Bronchial epithelial cell (primary cell): ENCODE measurements at regions not wholly inside any gene's neighbourhood (a gene's known extent, or its start where the extent isn't known, plus 50 kb on each side); places are given as distances from the start of the nearest gene placed in this dataset.
A peak's percentile ranks its signal among the peaks of the same experiment; 100 is the strongest.

Experiments
- DNase-seq: peaks from one replicate; pipeline ENCODE4 v3.0.0-alpha.2; 2010; ENCODE audit warnings: low read depth
- FAIRE-seq: peaks from 2 replicates; lab custom pipeline; 2011; peaks lifted over from hg19 to GRCh38; lab: Jason Lieb, UNC
- H3K27me3 ChIP-seq: 2 replicates; pipeline ENCODE4 v1.5.1; 2011; ENCODE audit warnings: low read length; ENCODE audit not compliant: control insufficient read depth, insufficient read depth
- H3K36me3 ChIP-seq: 2 replicates; pipeline ENCODE4 v1.5.1; 2011; ENCODE audit warnings: low read length; ENCODE audit not compliant: control insufficient read depth, insufficient read depth
- H3K4me3 ChIP-seq: 2 replicates; pipeline ENCODE4 v1.5.1; 2011; ENCODE audit warnings: mild to moderate bottlenecking, low read depth, low read length, control low read depth
- CTCF ChIP-seq: IDR thresholded peaks from 2 replicates; pipeline ENCODE4 v1.5.1; 2011; ENCODE audit warnings: mild to moderate bottlenecking, moderate library complexity, low read length, control low read depth, inconsistent platforms; ENCODE audit not compliant: insufficient read depth, severe bottlenecking

DNA sequence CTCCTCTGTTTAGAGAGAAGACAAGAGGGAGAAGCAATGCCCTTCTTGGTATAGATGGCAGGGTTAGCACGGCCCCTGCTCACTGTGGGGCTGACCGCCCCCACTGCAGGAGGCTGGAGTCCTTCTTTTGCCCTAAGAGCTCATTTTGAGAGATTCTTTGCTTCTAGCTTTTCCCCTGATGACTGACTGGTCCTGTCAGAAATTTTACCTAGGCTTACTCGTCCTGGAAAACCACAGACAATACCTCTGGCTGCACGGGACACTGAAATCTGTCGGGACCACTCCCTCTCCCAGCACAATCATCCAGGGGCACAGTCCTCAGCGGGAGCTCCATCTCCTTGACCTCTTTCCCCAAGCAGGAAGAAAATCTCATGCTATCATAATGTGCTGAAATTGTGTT is 143.0 kb upstream of the RGMA start:
- no peaks in the 10 kb centered on the region for H3K36me3 ChIP-seq
- no peaks in the 10 kb centered on the region for H3K27me3 ChIP-seq
- DNase-seq, result no peak
- no peak for TF ChIP-seq CTCF
- peak; percentile 23 for FAIRE-seq
- no peak overlapping the region for H3K4me3 ChIP-seq

DNA sequence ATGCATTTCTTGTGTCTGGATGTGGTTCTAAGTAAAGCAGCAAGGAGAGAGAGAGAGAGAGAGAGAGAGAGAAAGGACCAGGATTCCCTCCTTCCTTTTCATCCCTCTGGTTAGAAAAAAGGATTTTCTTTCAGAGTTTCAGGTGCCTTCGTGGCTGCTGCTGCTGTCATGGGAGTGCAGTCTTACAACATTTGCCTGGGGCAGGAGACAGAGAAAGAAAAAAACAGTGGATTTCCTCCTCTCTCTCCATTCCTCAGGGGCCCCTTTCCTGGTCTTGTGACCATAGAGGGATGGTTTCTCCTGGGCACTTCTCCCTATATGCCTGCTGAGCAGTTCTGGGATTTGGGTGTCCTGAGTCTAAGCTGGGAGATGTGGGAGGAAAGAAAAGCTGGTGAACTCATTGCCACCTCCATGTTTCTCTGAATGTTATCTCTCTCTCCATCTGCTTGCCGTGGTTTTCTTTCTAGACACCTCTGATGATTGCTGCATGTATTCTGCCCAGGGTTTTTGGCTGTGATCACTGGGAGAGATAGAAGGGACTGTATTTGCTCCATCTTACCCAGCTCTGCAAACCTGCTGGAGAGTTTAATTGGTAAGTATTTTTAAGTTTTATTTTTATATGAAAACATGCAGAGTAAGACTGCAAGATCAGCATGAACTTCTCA is 142.4 kb upstream of the RGMA start:
- H3K36me3 ChIP-seq, result no peaks in the 10 kb centered on the region
- DNase-seq, result no peak
- no peak for FAIRE-seq
- H3K4me3 ChIP-seq, result no peak overlapping the region
- no peak for TF ChIP-seq CTCF
- H3K27me3 ChIP-seq, result no peaks in the 10 kb centered on the region

DNA sequence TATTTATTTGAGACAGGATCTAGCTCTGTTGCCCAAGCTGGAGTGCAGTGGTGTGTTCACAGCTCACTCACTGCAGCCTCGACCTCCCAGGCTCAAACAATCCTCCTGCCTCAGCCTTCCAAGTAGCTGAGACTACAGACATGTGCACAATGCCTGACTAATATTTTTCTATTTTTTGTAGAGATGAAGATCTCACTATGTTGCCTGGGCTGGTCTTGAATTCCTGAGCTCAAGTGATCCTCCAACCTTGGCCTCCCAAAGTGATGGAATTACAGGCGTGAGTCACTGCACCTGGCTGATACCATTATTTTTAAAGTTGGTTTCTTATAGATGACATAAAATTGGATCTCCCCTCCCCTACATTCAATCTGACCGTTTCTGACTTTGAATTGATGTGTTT is 139.5 kb upstream of the RGMA start:
- Histone ChIP-seq H3K36me3 (no peaks in the 10 kb centered on the region), H3K4me3 (no peak overlapping the region), H3K27me3 (no peaks in the 10 kb centered on the region)
- no peak for TF ChIP-seq CTCF
- FAIRE-seq (no peak), DNase-seq (no peak)

DNA sequence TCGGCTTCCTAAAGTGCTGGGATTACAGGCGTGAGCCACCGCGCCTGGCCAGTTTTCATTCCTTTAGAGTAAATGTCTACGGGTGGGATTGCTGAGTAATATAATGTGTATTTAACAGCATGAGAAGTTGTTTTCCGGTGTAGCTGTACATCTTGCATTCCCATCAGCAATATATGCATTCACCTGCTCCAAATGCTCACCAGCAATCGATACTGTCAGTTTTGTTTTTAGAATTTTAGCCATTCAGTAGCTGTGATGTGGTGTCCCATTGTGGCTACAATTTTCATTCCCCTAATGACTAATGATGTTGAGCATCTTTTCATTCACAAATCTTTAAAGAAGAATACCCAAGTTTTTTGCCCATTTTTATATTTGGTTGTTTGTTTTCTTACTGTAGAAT is 134.8 kb upstream of the RGMA start:
- no peaks in the 10 kb centered on the region for H3K36me3 ChIP-seq
- no peak for TF ChIP-seq CTCF
- H3K27me3 ChIP-seq, result no peaks in the 10 kb centered on the region
- no peak overlapping the region for H3K4me3 ChIP-seq
- no peak for FAIRE-seq
- no peak for DNase-seq

DNA sequence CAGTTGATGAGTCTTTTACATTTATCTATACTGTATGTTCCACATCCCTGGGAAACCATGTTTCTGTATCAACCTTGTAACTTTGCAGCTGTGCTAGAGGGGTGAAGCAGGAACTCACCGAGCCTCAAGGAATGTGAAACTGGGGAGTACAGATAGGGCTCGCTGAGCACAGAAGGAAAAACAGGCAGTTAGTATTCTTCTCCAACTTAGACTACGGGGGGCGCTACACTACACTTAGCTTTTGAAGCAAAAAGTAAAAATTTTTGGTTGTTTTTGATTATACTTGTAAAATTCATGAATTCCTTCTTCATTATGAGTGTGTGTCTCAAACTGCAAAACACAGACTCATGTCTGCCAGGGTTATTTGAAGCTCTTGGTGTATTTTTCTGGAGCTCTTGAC is 132.7 kb upstream of the RGMA start:
- H3K4me3 ChIP-seq, result no peak overlapping the region
- DNase-seq, result no peak
- FAIRE-seq, result no peak
- TF ChIP-seq CTCF, result no peak
- H3K27me3 ChIP-seq, result no peaks in the 10 kb centered on the region
- no peaks in the 10 kb centered on the region for H3K36me3 ChIP-seq

DNA sequence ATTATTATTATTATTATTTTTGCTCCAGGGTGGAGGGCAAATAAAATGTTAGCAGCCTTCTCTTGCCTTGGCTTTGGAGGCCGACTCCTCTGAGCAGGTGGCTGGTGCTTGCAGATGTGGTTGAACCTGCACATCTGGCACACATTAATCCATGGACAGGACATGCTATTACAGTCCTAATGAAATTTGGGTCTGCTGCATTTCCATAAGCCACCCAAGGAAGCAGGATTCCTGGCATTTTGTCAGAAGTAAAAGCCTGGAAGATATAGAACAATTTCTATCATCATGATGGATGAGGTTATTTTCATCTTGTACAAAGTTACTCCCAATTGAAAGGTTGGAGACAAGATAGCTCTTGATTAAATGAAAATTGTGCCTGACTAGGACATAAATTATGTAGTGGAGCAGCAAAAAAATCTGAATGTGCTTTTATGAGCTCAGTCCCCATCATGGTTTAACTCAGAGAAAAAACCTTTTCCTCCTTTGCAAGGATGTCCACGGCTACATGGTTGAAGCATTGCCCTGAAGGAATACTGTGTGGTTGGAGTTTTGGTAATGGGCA is 130.9 kb upstream of the RGMA start:
- H3K27me3 ChIP-seq, result no peaks in the 10 kb centered on the region
- no peak for FAIRE-seq

More for the DNA sequence above, 130.9 kb upstream of the RGMA start:
- no peak for DNase-seq
- no peak for TF ChIP-seq CTCF
- Histone ChIP-seq H3K4me3 (no peak overlapping the region), H3K36me3 (no peaks in the 10 kb centered on the region)
